Osteocyte (in vitro differentiated cells): ENCODE measurements at regions not wholly inside any gene's neighbourhood (a gene's known extent, or its start where the extent isn't known, plus 50 kb on each side); places are given as distances from the start of the nearest gene placed in this dataset.

ENCODE experiments used
- DNase-seq: peaks from one replicate; pipeline ENCODE4 v3.0.0; 2021; ENCODE audit warnings: mixed read lengths; ENCODE audit not compliant: unreplicated experiment; ENCODE audit errors: extremely low spot score
- H3K27ac Mint-ChIP-seq: one replicate; pipeline ENCODE4 v1.8.0; 2021; ENCODE audit warnings: mild to moderate bottlenecking, mixed read lengths; ENCODE audit not compliant: unreplicated experiment
- H3K27me3 Mint-ChIP-seq: one replicate; pipeline ENCODE4 v1.8.0; 2021; ENCODE audit warnings: mixed read lengths; ENCODE audit not compliant: unreplicated experiment
- H3K36me3 Mint-ChIP-seq: one replicate; pipeline ENCODE4 v1.8.0; 2021; ENCODE audit warnings: mixed read lengths; ENCODE audit not compliant: unreplicated experiment
- H3K4me1 Mint-ChIP-seq: one replicate; pipeline ENCODE4 v1.8.0; 2021; ENCODE audit warnings: mixed read lengths; ENCODE audit not compliant: unreplicated experiment
- H3K4me3 Mint-ChIP-seq: one replicate; pipeline ENCODE4 v1.8.0; 2021; ENCODE audit warnings: mild to moderate bottlenecking, moderate library complexity, mixed read lengths; ENCODE audit not compliant: unreplicated experiment
- H3K9me3 Mint-ChIP-seq: one replicate; pipeline ENCODE4 v1.8.0; 2021; ENCODE audit warnings: mixed read lengths; ENCODE audit not compliant: unreplicated experiment
- CTCF ChIP-seq: fragments of 200-600 bp; sonication (generic); IDR thresholded peaks from 2 replicates; pipeline ENCODE4 v1.5.0; 2021; ENCODE audit warnings: antibody characterized with exemption, mild to moderate bottlenecking, moderate library complexity

GRCh38 chrX:13927175-13927574 lies 102.5 kb downstream of the GEMIN8 start:
- Mint-ChIP-seq H3K27me3 (no peaks in the 10 kb centered on the region), H3K27ac (no peak overlapping the region), H3K4me1 (no peaks in the 10 kb centered on the region), H3K9me3 (no peaks in the 10 kb centered on the region), H3K4me3 (no peak overlapping the region), H3K36me3 (peaks cover 1% of the 10 kb centered on the region)
- no peak for DNase-seq
- TF ChIP-seq CTCF = no peak

GRCh38 chrX:13923845-13924244 lies 105.8 kb downstream of the GEMIN8 start:
- no peak for DNase-seq
- Mint-ChIP-seq H3K27ac (no peak overlapping the region), H3K27me3 (no peaks in the 10 kb centered on the region), H3K4me3 (no peak overlapping the region), H3K4me1 (no peaks in the 10 kb centered on the region), H3K36me3 (no peaks in the 10 kb centered on the region), H3K9me3 (no peaks in the 10 kb centered on the region)
- TF ChIP-seq CTCF = no peak

GRCh38 chrX:13923289-13923688 lies 106.4 kb upstream of the GPM6B start:
- DNase-seq = no peak
- no peaks in the 10 kb centered on the region for H3K36me3 Mint-ChIP-seq
- H3K9me3 Mint-ChIP-seq = peaks cover 3% of the 10 kb centered on the region
- H3K4me1 Mint-ChIP-seq = no peaks in the 10 kb centered on the region
- H3K27ac Mint-ChIP-seq = no peak overlapping the region
- no peak for TF ChIP-seq CTCF
- H3K27me3 Mint-ChIP-seq = no peaks in the 10 kb centered on the region
- no peak overlapping the region for H3K4me3 Mint-ChIP-seq

- no peak overlapping the region for H3K27ac Mint-ChIP-seq
- DNase-seq = no peak
- H3K4me1 Mint-ChIP-seq = no peaks in the 10 kb centered on the region
- no peaks in the 10 kb centered on the region for H3K27me3 Mint-ChIP-seq
- H3K36me3 Mint-ChIP-seq = no peaks in the 10 kb centered on the region
- TF ChIP-seq CTCF = no peak
- peaks cover 6% of the 10 kb centered on the region for H3K9me3 Mint-ChIP-seq
- H3K4me3 Mint-ChIP-seq = no peak overlapping the region
These were observed 100.6 kb upstream of the GPM6B start for GRCh38 chrX:13917507-13917906.

- TF ChIP-seq CTCF = no peak
- Mint-ChIP-seq H3K4me3 (no peak overlapping the region), H3K36me3 (no peaks in the 10 kb centered on the region), H3K9me3 (peaks cover 3% of the 10 kb centered on the region), H3K27ac (no peak overlapping the region), H3K27me3 (no peaks in the 10 kb centered on the region), H3K4me1 (peaks cover 2% of the 10 kb centered on the region)
- DNase-seq = no peak
These were observed 94.7 kb upstream of the GPM6B start for GRCh38 chrX:13911586-13911985.
